ENCODE measurements at regions not wholly inside any gene's neighbourhood (a gene's known extent, or its start where the extent isn't known, plus 50 kb on each side); places are given as distances from the start of the nearest gene placed in this dataset.

GRCh38 chr17:79549141-79549915 lies 61.5 kb downstream of the RBFOX3 start:
- TF ChIP-seq ZNF423 (CRISPR knock-in tag; IDR thresholded peaks at IDR 0.05) (peak; percentile 97), ATF3 (CRISPR knock-in tag; conservative IDR thresholded peaks at IDR 0.05) (no peak)
- peaks cover 3% of the 10 kb centered on the region; the same call in 1 of the 2 replicates for H3K36me3 Mint-ChIP-seq
- DNase-seq (ENCODE audit: low spot score) (peak; percentile 55), ATAC-seq (peak; percentile 88)
- POLR2A ChIA-PET = no interaction called here
- H3K9me3 Mint-ChIP-seq = peaks cover 22% of the 10 kb centered on the region
- no peak overlapping the region for H3K4me3 Mint-ChIP-seq
- CTCF ChIA-PET = interaction anchor here (0.6 to 1.4 kb wide), 6 partner anchors 41 to 197 kb away, joined by 3 to 7 read pairs (median 5); no protein-coding TSS in a partner anchor
- H3K27ac Mint-ChIP-seq = no peak overlapping the region; the same call in 1 of the 2 replicates
- peaks cover 12% of the 10 kb centered on the region for H3K4me1 Mint-ChIP-seq
- no peaks in the 10 kb centered on the region for H3K27me3 Mint-ChIP-seq (ENCODE audit: low read depth)

GRCh38 chr17:79548116-79548515 lies 62.7 kb downstream of the RBFOX3 start:
- no peaks in the 10 kb centered on the region for H3K36me3 Mint-ChIP-seq
- TF ChIP-seq ATF2 (CRISPR knock-in tag; IDR thresholded peaks at IDR 0.05; ENCODE audit: borderline replicate concordance, low read depth) (no peak), ZNF232 (CRISPR knock-in tag; IDR thresholded peaks at IDR 0.05) (no peak), TP53 (CRISPR knock-in tag; IDR thresholded peaks at IDR 0.05) (no peak), OVOL2 (CRISPR knock-in tag; IDR thresholded peaks at IDR 0.05; ENCODE audit: borderline replicate concordance) (no peak), PRDM15 (CRISPR knock-in tag; IDR thresholded peaks at IDR 0.05) (no peak), GABPB1 (CRISPR knock-in tag; IDR thresholded peaks at IDR 0.05) (no peak), SMAD4 (CRISPR knock-in tag; IDR thresholded peaks at IDR 0.05) (no peak), GTF2I (CRISPR knock-in tag; conservative IDR thresholded peaks at IDR 0.05) (no peak)
- TF ChIP-seq, protein P1, sequence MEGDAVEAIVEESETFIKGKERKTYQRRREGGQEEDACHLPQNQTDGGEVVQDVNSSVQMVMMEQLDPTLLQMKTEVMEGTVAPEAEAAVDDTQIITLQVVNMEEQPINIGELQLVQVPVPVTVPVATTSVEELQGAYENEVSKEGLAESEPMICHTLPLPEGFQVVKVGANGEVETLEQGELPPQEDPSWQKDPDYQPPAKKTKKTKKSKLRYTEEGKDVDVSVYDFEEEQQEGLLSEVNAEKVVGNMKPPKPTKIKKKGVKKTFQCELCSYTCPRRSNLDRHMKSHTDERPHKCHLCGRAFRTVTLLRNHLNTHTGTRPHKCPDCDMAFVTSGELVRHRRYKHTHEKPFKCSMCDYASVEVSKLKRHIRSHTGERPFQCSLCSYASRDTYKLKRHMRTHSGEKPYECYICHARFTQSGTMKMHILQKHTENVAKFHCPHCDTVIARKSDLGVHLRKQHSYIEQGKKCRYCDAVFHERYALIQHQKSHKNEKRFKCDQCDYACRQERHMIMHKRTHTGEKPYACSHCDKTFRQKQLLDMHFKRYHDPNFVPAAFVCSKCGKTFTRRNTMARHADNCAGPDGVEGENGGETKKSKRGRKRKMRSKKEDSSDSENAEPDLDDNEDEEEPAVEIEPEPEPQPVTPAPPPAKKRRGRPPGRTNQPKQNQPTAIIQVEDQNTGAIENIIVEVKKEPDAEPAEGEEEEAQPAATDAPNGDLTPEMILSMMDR (IDR thresholded peaks at IDR 0.05) = no peak
- no peaks in the 10 kb centered on the region for H3K27me3 Mint-ChIP-seq (ENCODE audit: low read depth)
- ChIA-PET POLR2A (no interaction called here), CTCF (interaction anchor here (1.4 kb wide), 1 partner anchor 161 kb away, joined by 5 read pairs; no protein-coding TSS in a partner anchor)
- peaks cover 18% of the 10 kb centered on the region for H3K9me3 Mint-ChIP-seq
- H3K27ac Mint-ChIP-seq = no peak overlapping the region
- peaks cover 12% of the 10 kb centered on the region for H3K4me1 Mint-ChIP-seq
- no peak overlapping the region for H3K4me3 Mint-ChIP-seq
- no peak for ATAC-seq
- DNase-seq (ENCODE audit: low spot score) = no peak

DNA sequence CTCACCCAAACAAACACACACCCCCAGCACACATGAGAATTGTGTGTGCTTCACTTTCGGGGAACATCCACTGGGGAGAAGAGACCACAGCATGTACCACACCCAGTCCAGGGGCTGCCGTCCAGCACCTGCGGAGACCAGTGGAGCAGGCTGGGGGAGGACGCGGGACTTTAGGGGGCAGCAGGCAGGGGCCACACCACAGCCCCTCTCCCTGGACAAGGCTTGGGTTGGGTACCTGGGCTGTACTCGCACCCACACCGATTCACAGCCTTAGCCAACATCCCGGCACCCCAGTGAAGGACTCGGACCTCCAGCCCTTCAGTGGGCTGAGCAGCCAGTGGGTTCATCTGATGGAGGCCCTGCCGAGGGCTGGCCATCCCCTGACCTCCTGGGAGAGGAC lies 63.3 kb downstream of the RBFOX3 start:
- H3K27ac Mint-ChIP-seq = no peak overlapping the region
- H3K27me3 Mint-ChIP-seq (ENCODE audit: low read depth) = no peaks in the 10 kb centered on the region
- H3K4me3 Mint-ChIP-seq = no peak overlapping the region
- no peak for DNase-seq (ENCODE audit: low spot score)
- ATAC-seq = no peak
- ChIA-PET POLR2A (no interaction called here), CTCF (no interaction called here)
- H3K4me1 Mint-ChIP-seq = peaks cover 12% of the 10 kb centered on the region
- H3K9me3 Mint-ChIP-seq = peaks cover 13% of the 10 kb centered on the region
- H3K36me3 Mint-ChIP-seq = no peaks in the 10 kb centered on the region
- TF ChIP-seq, protein P2, sequence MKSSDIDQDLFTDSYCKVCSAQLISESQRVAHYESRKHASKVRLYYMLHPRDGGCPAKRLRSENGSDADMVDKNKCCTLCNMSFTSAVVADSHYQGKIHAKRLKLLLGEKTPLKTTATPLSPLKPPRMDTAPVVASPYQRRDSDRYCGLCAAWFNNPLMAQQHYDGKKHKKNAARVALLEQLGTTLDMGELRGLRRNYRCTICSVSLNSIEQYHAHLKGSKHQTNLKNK (CRISPR knock-in tag; IDR thresholded peaks at IDR 0.05) = no peak
- TF ChIP-seq, protein P3, sequence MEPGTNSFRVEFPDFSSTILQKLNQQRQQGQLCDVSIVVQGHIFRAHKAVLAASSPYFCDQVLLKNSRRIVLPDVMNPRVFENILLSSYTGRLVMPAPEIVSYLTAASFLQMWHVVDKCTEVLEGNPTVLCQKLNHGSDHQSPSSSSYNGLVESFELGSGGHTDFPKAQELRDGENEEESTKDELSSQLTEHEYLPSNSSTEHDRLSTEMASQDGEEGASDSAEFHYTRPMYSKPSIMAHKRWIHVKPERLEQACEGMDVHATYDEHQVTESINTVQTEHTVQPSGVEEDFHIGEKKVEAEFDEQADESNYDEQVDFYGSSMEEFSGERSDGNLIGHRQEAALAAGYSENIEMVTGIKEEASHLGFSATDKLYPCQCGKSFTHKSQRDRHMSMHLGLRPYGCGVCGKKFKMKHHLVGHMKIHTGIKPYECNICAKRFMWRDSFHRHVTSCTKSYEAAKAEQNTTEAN (CRISPR knock-in tag; IDR thresholded peaks at IDR 0.05) = no peak
- no peak for TF ChIP-seq E2F1 (CRISPR knock-in tag; IDR thresholded peaks at IDR 0.05)
- no peak for TF ChIP-seq TCF7 (CRISPR knock-in tag; IDR thresholded peaks at IDR 0.05; ENCODE audit: low read depth)
- no peak for TF ChIP-seq KAT7 (CRISPR knock-in tag; IDR thresholded peaks at IDR 0.05; ENCODE audit: borderline replicate concordance)
- TF ChIP-seq, protein P4, sequence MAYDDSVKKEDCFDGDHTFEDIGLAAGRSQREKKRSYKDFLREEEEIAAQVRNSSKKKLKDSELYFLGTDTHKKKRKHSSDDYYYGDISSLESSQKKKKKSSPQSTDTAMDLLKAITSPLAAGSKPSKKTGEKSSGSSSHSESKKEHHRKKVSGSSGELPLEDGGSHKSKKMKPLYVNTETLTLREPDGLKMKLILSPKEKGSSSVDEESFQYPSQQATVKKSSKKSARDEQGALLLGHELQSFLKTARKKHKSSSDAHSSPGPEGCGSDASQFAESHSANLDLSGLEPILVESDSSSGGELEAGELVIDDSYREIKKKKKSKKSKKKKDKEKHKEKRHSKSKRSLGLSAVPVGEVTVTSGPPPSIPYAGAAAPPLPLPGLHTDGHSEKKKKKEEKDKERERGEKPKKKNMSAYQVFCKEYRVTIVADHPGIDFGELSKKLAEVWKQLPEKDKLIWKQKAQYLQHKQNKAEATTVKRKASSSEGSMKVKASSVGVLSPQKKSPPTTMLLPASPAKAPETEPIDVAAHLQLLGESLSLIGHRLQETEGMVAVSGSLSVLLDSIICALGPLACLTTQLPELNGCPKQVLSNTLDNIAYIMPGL (CRISPR knock-in tag; IDR thresholded peaks at IDR 0.05) = no peak
- no peak for TF ChIP-seq ZNF121 (CRISPR knock-in tag; IDR thresholded peaks at IDR 0.05)
- no peak for TF ChIP-seq ZBTB21 (CRISPR knock-in tag; IDR thresholded peaks at IDR 0.05; ENCODE audit: borderline replicate concordance)
- no peak for TF ChIP-seq ZNF671 (CRISPR knock-in tag; IDR thresholded peaks at IDR 0.05)

All from WTC11 (cell line).